HCT116 (cell line): ENCODE measurements at regions not wholly inside any gene's neighbourhood (a gene's known extent, or its start where the extent isn't known, plus 50 kb on each side); places are given as distances from the start of the nearest gene placed in this dataset.
A peak's percentile ranks its signal among the peaks of the same experiment; 100 is the strongest.

Source experiments
- ATF3 ChIP-seq: IDR thresholded peaks from 2 replicates; pipeline ENCODE4 v1.6.1; 2012
- EGR1 ChIP-seq: IDR thresholded peaks from 2 replicates; pipeline ENCODE4 v1.6.1; 2012; ENCODE audit warnings: low read depth
- EZH2 ChIP-seq: fragments of 200-600 bp; sonication (generic); IDR thresholded peaks from 2 replicates; pipeline ENCODE4 v1.6.1; 2017; ENCODE audit warnings: antibody characterized with exemption, mixed run types
- JUND ChIP-seq: IDR thresholded peaks from 2 replicates; pipeline ENCODE4 v1.6.1; 2012
- POLR2A ChIP-seq: IDR thresholded peaks from 2 replicates; pipeline ENCODE4 v1.7.0; 2011; ENCODE audit warnings: borderline replicate concordance; ENCODE audit not compliant: insufficient read depth, insufficient read length; ENCODE audit errors: extremely low read depth
- POLR2AphosphoS5 ChIP-seq: IDR thresholded peaks from 2 replicates; pipeline ENCODE4 v1.6.1; 2011; ENCODE audit warnings: mild to moderate bottlenecking, low read depth, low read length, moderate library complexity
- SIN3A ChIP-seq: IDR thresholded peaks from 2 replicates; pipeline ENCODE4 v1.6.1; 2012; ENCODE audit warnings: low read depth
- YY1 ChIP-seq: IDR thresholded peaks from 2 replicates; pipeline ENCODE4 v1.6.1; 2011; ENCODE audit warnings: low read length, low read depth, moderate library complexity, mild to moderate bottlenecking; ENCODE audit not compliant: insufficient replicate concordance; ENCODE audit errors: extremely low read depth
- ZFX ChIP-seq: fragments of 450-650 bp; IDR thresholded peaks from 2 replicates; pipeline ENCODE4 v1.6.1; 2017
- TF ChIP-seq, protein P1 (sequence below): IDR thresholded peaks from 2 replicates; pipeline ENCODE4 v1.6.1; 2012; ENCODE audit warnings: low read depth
- TF ChIP-seq, protein P2 (sequence below), 3 experiments: fragments of 200-600 bp in 1 of 3; sonication (generic) in 1 of 3; IDR thresholded peaks in 2 of 3; conservative IDR thresholded peaks in 1 of 3; 2 replicates each; pipeline ENCODE4 v1.5.1; 2012 to 2017; ENCODE audit warnings: low read depth in 2 of 3, low read length in 2 of 3, antibody characterized with exemption in 1 of 3, borderline replicate concordance in 1 of 3, control low read depth in 1 of 3, mild to moderate bottlenecking in 1 of 3, mixed read lengths in 1 of 3, mixed run types in 1 of 3, moderate library complexity in 1 of 3; ENCODE audit not compliant: insufficient read depth in 1 of 3

DNA sequence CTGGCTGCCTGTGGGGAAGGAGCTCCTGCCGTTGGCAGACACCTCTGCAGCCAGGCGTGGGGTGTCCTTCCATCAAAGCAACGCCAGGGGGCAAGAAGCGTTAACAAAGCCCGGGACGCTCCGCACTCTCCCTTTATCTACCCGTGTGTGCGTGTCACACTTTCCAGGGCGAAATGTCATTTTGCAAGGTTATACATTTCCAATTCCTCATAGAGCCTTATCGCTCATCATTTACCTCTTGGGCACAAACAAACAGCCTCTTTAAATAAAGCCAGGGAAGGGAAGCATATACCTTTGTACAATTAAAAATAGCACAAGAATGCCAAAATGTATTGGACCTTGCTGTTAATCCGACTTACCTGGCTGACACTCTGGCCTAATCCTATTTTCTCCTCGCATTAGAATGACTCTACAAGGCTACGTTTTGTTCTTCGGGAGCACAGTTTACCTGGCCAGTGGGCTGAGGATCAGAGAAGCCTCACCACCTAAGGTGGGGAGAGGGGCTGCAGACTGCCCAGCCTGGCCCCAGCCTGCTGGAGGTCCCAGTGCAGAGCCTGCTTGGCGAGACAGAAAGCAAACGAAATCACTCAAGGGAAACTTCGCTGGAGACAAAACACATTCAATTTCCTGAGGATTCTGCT lies 77.6 kb upstream of the EN2 start:
- no peak for TF ChIP-seq POLR2A
- TF ChIP-seq, protein P1, sequence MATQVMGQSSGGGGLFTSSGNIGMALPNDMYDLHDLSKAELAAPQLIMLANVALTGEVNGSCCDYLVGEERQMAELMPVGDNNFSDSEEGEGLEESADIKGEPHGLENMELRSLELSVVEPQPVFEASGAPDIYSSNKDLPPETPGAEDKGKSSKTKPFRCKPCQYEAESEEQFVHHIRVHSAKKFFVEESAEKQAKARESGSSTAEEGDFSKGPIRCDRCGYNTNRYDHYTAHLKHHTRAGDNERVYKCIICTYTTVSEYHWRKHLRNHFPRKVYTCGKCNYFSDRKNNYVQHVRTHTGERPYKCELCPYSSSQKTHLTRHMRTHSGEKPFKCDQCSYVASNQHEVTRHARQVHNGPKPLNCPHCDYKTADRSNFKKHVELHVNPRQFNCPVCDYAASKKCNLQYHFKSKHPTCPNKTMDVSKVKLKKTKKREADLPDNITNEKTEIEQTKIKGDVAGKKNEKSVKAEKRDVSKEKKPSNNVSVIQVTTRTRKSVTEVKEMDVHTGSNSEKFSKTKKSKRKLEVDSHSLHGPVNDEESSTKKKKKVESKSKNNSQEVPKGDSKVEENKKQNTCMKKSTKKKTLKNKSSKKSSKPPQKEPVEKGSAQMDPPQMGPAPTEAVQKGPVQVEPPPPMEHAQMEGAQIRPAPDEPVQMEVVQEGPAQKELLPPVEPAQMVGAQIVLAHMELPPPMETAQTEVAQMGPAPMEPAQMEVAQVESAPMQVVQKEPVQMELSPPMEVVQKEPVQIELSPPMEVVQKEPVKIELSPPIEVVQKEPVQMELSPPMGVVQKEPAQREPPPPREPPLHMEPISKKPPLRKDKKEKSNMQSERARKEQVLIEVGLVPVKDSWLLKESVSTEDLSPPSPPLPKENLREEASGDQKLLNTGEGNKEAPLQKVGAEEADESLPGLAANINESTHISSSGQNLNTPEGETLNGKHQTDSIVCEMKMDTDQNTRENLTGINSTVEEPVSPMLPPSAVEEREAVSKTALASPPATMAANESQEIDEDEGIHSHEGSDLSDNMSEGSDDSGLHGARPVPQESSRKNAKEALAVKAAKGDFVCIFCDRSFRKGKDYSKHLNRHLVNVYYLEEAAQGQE: no peak
- TF ChIP-seq, protein P2, sequence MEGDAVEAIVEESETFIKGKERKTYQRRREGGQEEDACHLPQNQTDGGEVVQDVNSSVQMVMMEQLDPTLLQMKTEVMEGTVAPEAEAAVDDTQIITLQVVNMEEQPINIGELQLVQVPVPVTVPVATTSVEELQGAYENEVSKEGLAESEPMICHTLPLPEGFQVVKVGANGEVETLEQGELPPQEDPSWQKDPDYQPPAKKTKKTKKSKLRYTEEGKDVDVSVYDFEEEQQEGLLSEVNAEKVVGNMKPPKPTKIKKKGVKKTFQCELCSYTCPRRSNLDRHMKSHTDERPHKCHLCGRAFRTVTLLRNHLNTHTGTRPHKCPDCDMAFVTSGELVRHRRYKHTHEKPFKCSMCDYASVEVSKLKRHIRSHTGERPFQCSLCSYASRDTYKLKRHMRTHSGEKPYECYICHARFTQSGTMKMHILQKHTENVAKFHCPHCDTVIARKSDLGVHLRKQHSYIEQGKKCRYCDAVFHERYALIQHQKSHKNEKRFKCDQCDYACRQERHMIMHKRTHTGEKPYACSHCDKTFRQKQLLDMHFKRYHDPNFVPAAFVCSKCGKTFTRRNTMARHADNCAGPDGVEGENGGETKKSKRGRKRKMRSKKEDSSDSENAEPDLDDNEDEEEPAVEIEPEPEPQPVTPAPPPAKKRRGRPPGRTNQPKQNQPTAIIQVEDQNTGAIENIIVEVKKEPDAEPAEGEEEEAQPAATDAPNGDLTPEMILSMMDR (IDR thresholded peaks at IDR 0.05 in 2 of 3, conservative IDR thresholded peaks at IDR 0.05 in 1 of 3; ENCODE audit: borderline replicate concordance in 1 of 3, insufficient read depth in 1 of 3, low read depth in 2 of 3, low read length in 2 of 3): peak; percentile 73 to 87 (median 75)
- TF ChIP-seq JUND: no peak
- TF ChIP-seq YY1: no peak
- no peak for TF ChIP-seq POLR2AphosphoS5
- TF ChIP-seq ATF3: no peak
- TF ChIP-seq ZFX: no peak
- TF ChIP-seq EGR1: no peak
- TF ChIP-seq EZH2: no peak
- no peak for TF ChIP-seq SIN3A
